ENCODE measurements at regions not wholly inside any gene's neighbourhood (a gene's known extent, or its start where the extent isn't known, plus 50 kb on each side); places are given as distances from the start of the nearest gene placed in this dataset.

DNA sequence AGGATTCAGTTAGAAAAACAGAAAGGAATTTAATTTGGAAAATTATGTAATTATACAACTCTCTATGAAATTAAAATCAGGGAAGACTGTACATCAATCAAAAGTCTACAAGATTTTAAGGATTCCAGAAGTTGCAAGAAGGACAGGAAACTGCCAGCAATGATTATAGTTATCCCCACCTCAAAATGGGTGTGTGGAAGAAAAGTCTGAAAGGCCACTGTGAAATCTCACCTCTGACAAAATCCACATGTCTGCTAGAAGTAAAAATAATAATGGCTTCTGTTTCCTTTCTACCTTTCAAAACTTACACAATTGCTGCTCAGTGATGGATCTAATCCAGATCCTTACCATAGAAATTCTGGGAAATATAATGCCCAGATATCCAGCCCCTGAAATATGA is 708.1 kb upstream of the ADGRL4 start:
- Mint-ChIP-seq H3K36me3 (ENCODE audit: low read depth) (peaks cover 19% of the 10 kb centered on the region), H3K4me1 (peaks cover 4% of the 10 kb centered on the region), H3K27me3 (ENCODE audit: insufficient read depth) (no peaks in the 10 kb centered on the region), H3K4me3 (no peak overlapping the region), H3K9me3 (peaks cover 19% of the 10 kb centered on the region), H3K27ac (no peak overlapping the region)
- no peak for DNase-seq
- Histone ChIP-seq H3K27me3 (ENCODE audit: control insufficient read depth, insufficient read depth, low read length, poor library complexity, severe bottlenecking) (no peaks in the 10 kb centered on the region), H3K9me3 (ENCODE audit: control insufficient read depth, low read length) (peaks cover 12% of the 10 kb centered on the region), H3K36me3 (ENCODE audit: control insufficient read depth, insufficient read depth, low read length) (no peaks in the 10 kb centered on the region), H3K27ac (ENCODE audit: low read depth, low read length) (no peak overlapping the region), H3K4me3 (ENCODE audit: low read length) (no peak overlapping the region), H3K4me1 (ENCODE audit: control insufficient read depth, insufficient read depth, low read length) (peaks cover 3% of the 10 kb centered on the region), H3K9ac (ENCODE audit: extremely low read depth, low read length, poor library complexity, severe bottlenecking) (no peak overlapping the region)
- TF ChIP-seq, protein P1, sequence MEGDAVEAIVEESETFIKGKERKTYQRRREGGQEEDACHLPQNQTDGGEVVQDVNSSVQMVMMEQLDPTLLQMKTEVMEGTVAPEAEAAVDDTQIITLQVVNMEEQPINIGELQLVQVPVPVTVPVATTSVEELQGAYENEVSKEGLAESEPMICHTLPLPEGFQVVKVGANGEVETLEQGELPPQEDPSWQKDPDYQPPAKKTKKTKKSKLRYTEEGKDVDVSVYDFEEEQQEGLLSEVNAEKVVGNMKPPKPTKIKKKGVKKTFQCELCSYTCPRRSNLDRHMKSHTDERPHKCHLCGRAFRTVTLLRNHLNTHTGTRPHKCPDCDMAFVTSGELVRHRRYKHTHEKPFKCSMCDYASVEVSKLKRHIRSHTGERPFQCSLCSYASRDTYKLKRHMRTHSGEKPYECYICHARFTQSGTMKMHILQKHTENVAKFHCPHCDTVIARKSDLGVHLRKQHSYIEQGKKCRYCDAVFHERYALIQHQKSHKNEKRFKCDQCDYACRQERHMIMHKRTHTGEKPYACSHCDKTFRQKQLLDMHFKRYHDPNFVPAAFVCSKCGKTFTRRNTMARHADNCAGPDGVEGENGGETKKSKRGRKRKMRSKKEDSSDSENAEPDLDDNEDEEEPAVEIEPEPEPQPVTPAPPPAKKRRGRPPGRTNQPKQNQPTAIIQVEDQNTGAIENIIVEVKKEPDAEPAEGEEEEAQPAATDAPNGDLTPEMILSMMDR (conservative IDR thresholded peaks at IDR 0.05), result no peak

DNA sequence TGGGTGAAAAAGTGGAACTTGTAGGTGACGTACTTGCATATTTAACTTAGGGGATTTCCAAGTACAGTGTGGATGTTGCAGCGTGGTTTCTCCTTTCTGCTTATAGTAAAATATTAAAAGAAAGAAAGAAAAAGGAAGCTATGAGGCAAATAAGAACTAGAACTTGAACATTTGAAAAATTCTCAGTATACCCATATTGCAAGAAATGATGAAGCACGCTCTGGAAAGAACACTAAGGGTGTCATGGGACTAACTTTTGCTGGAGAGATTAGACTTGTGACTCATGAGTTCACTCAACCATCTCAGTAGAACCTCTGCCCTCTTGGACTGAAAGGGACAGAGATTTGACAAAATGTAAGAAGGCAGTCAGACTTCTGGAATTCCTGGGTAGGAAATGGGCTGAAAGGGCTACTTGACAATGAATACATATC is 704.5 kb upstream of the ADGRL4 start:
- Mint-ChIP-seq H3K4me1 (peaks cover 7% of the 10 kb centered on the region), H3K36me3 (ENCODE audit: low read depth) (peaks cover 2% of the 10 kb centered on the region), H3K4me3 (no peak overlapping the region), H3K27ac (no peak overlapping the region), H3K9me3 (no peaks in the 10 kb centered on the region), H3K27me3 (ENCODE audit: insufficient read depth) (no peaks in the 10 kb centered on the region)
- Histone ChIP-seq H3K9me3 (ENCODE audit: control insufficient read depth, low read length) (no peaks in the 10 kb centered on the region), H3K4me3 (ENCODE audit: low read length) (no peak overlapping the region), H3K36me3 (ENCODE audit: control insufficient read depth, insufficient read depth, low read length) (no peaks in the 10 kb centered on the region), H3K9ac (ENCODE audit: extremely low read depth, low read length, poor library complexity, severe bottlenecking) (no peak overlapping the region), H3K27me3 (ENCODE audit: control insufficient read depth, insufficient read depth, low read length, poor library complexity, severe bottlenecking) (no peaks in the 10 kb centered on the region), H3K4me1 (ENCODE audit: control insufficient read depth, insufficient read depth, low read length) (no peaks in the 10 kb centered on the region), H3K27ac (ENCODE audit: low read depth, low read length) (no peak overlapping the region)
- TF ChIP-seq, protein P1 (conservative IDR thresholded peaks at IDR 0.05), result no peak
- WGBS, 2 experiments (ENCODE audit: insufficient coverage in 1 of 2, insufficient read length in 1 of 2), result 50 to 67% methylated on average over 2 to 3 of the region's 3 CpGs
- no peak for DNase-seq

DNA sequence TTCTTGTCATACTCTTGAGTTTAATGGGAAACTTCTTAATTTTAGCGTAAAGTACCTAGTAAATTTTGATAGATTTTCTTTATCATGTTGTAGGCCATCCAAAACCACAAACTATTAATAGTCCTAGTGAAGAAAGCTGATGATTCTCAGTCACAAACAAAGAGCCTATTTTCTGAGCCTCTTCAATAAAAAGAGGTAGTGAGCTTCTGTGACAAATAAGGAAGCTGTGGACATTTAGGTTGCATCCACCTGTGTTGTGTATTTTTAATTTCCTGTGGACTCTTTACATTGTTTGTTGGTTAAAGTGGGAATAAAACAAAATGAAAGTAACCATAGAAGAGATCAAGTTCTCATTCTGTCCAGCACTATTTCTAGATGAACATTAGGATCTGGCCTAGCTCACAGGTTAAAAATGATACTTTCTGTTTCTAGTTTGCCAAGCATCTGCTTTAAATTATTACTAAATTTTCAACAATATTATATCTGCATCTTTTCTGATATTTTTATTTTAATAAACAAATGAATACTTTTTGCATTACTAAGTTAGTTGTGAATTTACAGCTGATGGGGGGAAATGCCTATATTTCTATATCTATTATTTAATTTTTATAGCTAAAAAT is 702.2 kb upstream of the ADGRL4 start:
- peaks cover 12% of the 10 kb centered on the region for H3K36me3 Mint-ChIP-seq (ENCODE audit: low read depth)
- H3K9me3 ChIP-seq (ENCODE audit: control insufficient read depth, low read length), result peaks cover 8% of the 10 kb centered on the region
- DNase-seq, result no peak

More for the DNA sequence above, 702.2 kb upstream of the ADGRL4 start:
- peaks cover 4% of the 10 kb centered on the region for H3K4me1 ChIP-seq (ENCODE audit: control insufficient read depth, insufficient read depth, low read length)
- TF ChIP-seq, protein P1 (conservative IDR thresholded peaks at IDR 0.05), result no peak
- Mint-ChIP-seq H3K4me1 (peaks cover 13% of the 10 kb centered on the region), H3K9me3 (peaks cover 12% of the 10 kb centered on the region), H3K4me3 (no peak overlapping the region), H3K27me3 (ENCODE audit: insufficient read depth) (no peaks in the 10 kb centered on the region), H3K27ac (no peak overlapping the region)
- H3K9ac ChIP-seq (ENCODE audit: extremely low read depth, low read length, poor library complexity, severe bottlenecking), result no peak overlapping the region
- WGBS, 2 experiments (ENCODE audit: insufficient coverage in 1 of 2, insufficient read length in 1 of 2), result 89% methylated on average over 1 of the region's 1 CpG; no CpG with 5 or more reads in 1 of the 2 experiments
- no peak overlapping the region for H3K27ac ChIP-seq (ENCODE audit: low read depth, low read length)
- no peak overlapping the region for H3K4me3 ChIP-seq (ENCODE audit: low read length)
- no peaks in the 10 kb centered on the region for H3K36me3 ChIP-seq (ENCODE audit: control insufficient read depth, insufficient read depth, low read length)
- H3K27me3 ChIP-seq (ENCODE audit: control insufficient read depth, insufficient read depth, low read length, poor library complexity, severe bottlenecking), result no peaks in the 10 kb centered on the region

Data from endodermal cell (in vitro differentiated cells).